ENCODE measurements at regions not wholly inside any gene's neighbourhood (a gene's known extent, or its start where the extent isn't known, plus 50 kb on each side); places are given as distances from the start of the nearest gene placed in this dataset.

GRCh38 chrX:10828036-10828435, 207.7 kb upstream of the MID1 start:
- Histone ChIP-seq H3K79me2 (ENCODE audit: control insufficient read depth in 1 of 2, insufficient read depth in 2 of 2, low read length in 2 of 2) (no peaks in the 10 kb centered on the region), H3K27ac (ENCODE audit: low read depth, low read length) (no peak overlapping the region), H3K14ac (ENCODE audit: insufficient read length) (no peak overlapping the region), H4K8ac (ENCODE audit: extremely low read depth, insufficient read depth, low read length) (no peak overlapping the region), H2AK5ac (ENCODE audit: low read depth, low read length) (no peak overlapping the region), H3K4me3 (ENCODE audit: extremely low read depth in 1 of 4, insufficient read depth in 2 of 4, low read depth in 3 of 4, low read length in 4 of 4) (no peak overlapping the region), H3K27me3 (replicated peaks in 1 of 4; ENCODE audit: control insufficient read depth in 3 of 4, extremely low read depth in 1 of 4, insufficient read depth in 3 of 4, low read length in 3 of 4) (no peaks in the 10 kb centered on the region), H4K20me1 (replicated peaks in 1 of 2; ENCODE audit: control insufficient read depth in 1 of 2, insufficient read depth in 2 of 2, low read length in 2 of 2) (no peaks in the 10 kb centered on the region), H3K79me1 (ENCODE audit: low read depth, low read length) (no peaks in the 10 kb centered on the region), H2BK5ac (ENCODE audit: low read depth, low read length) (no peak overlapping the region), H3K23ac (ENCODE audit: insufficient read length) (no peak overlapping the region), H3K9me3 (ENCODE audit: insufficient read depth in 2 of 2, low read depth in 1 of 2, low read length in 1 of 2) (no peaks in the 10 kb centered on the region), H3K23me2 (ENCODE audit: low read depth, low read length) (no peaks in the 10 kb centered on the region), H3K4me2 (ENCODE audit: insufficient read depth in 1 of 2, low read depth in 2 of 2, low read length in 2 of 2) (no peak overlapping the region), H2BK12ac (ENCODE audit: low read depth, low read length) (no peak overlapping the region), H3K4ac (replicated peaks; ENCODE audit: insufficient read length, low read depth, low read length) (no peak overlapping the region), H3K18ac (ENCODE audit: extremely low read depth, low read length) (no peak overlapping the region), H3K4me1 (replicated peaks in 1 of 4; ENCODE audit: control insufficient read depth in 3 of 4, insufficient read depth in 4 of 4, low read length in 3 of 4) (no peaks in the 10 kb centered on the region), H4K5ac (ENCODE audit: insufficient read length, low read depth, low read length) (no peak overlapping the region), H3K9ac (replicated peaks in 1 of 4; ENCODE audit: extremely low read depth in 1 of 4, low read depth in 3 of 4, low read length in 3 of 4) (no peak overlapping the region), H3K56ac (replicated peaks; ENCODE audit: insufficient read length, low read depth, low read length) (no peak overlapping the region), H2BK15ac (ENCODE audit: low read length) (no peak overlapping the region), H2AFZ (ENCODE audit: low read length) (no peak overlapping the region), H2BK120ac (replicated peaks; ENCODE audit: low read depth, low read length) (no peak overlapping the region), H3K36me3 (ENCODE audit: control insufficient read depth in 2 of 4, insufficient read depth in 4 of 4, low read length in 3 of 4) (no peaks in the 10 kb centered on the region), H4K91ac (replicated peaks; ENCODE audit: insufficient read length, low read length) (no peak overlapping the region), H2BK20ac (ENCODE audit: low read length) (no peak overlapping the region)
- WGBS, 2 experiments (ENCODE audit: extremely low coverage in 1 of 2, insufficient coverage in 1 of 2, insufficient read length in 1 of 2, insufficient replicate concordance in 2 of 2, low coverage in 1 of 2, low lambda C conversion rate in 2 of 2, missing lambda C conversion rate in 1 of 2), result 94% methylated on average over 5 of the region's 5 CpGs; no CpG with 5 or more reads in 1 of the 2 experiments
- DNase-seq (ENCODE audit: low read depth in 1 of 2, low spot score in 2 of 2) (no peak), FAIRE-seq (no peak)
- CTCF ChIA-PET (ENCODE audit: partially characterized antibody), result interaction anchor here (0.7 kb wide), 1 partner anchor 230 kb away, joined by 3 read pairs; no protein-coding TSS in a partner anchor
- POLR2A ChIA-PET (ENCODE audit: partially characterized antibody), result no interaction called here
- no peak for TF ChIP-seq BRCA1 (IDR thresholded peaks at IDR 0.05; ENCODE audit: low read depth, low read length)
- TF ChIP-seq KDM5A (IDR thresholded peaks at IDR 0.05; ENCODE audit: low read length), result no peak
- TF ChIP-seq TEAD4 (IDR thresholded peaks at IDR 0.05; ENCODE audit: low read depth, low read length), result no peak
- no peak for TF ChIP-seq RXRA (IDR thresholded peaks at IDR 0.05; ENCODE audit: insufficient read depth, low read depth, low read length)
- no peak for TF ChIP-seq EP300 (IDR thresholded peaks at IDR 0.05; ENCODE audit: borderline replicate concordance in 1 of 2, low read depth in 2 of 2, low read length in 2 of 2)
- no peak for TF ChIP-seq CREB1 (IDR thresholded peaks at IDR 0.05)
- TF ChIP-seq GTF2F1 (IDR thresholded peaks at IDR 0.05; ENCODE audit: borderline replicate concordance, low read depth, low read length), result no peak
- TF ChIP-seq ZNF274 (IDR thresholded peaks at IDR 0.05; ENCODE audit: borderline replicate concordance, extremely low read depth, low read length), result no peak
- TF ChIP-seq EZH2 (IDR thresholded peaks at IDR 0.05; ENCODE audit: low read depth, low read length, severe bottlenecking), result no peak
- no peak for TF ChIP-seq RAD21 (IDR thresholded peaks at IDR 0.05 in 1 of 2, conservative IDR thresholded peaks at IDR 0.05 in 1 of 2; ENCODE audit: low read depth in 2 of 2, low read length in 2 of 2)
- no peak for TF ChIP-seq TCF12 (IDR thresholded peaks at IDR 0.05; ENCODE audit: low read depth, low read length)
- TF ChIP-seq, protein P1, sequence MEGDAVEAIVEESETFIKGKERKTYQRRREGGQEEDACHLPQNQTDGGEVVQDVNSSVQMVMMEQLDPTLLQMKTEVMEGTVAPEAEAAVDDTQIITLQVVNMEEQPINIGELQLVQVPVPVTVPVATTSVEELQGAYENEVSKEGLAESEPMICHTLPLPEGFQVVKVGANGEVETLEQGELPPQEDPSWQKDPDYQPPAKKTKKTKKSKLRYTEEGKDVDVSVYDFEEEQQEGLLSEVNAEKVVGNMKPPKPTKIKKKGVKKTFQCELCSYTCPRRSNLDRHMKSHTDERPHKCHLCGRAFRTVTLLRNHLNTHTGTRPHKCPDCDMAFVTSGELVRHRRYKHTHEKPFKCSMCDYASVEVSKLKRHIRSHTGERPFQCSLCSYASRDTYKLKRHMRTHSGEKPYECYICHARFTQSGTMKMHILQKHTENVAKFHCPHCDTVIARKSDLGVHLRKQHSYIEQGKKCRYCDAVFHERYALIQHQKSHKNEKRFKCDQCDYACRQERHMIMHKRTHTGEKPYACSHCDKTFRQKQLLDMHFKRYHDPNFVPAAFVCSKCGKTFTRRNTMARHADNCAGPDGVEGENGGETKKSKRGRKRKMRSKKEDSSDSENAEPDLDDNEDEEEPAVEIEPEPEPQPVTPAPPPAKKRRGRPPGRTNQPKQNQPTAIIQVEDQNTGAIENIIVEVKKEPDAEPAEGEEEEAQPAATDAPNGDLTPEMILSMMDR (IDR thresholded peaks at IDR 0.05; ENCODE audit: control extremely low read depth in 1 of 3, insufficient read depth in 1 of 3, low read depth in 1 of 3, low read length in 3 of 3), result no peak
